KMS-11 (cell line): ENCODE measurements at regions not wholly inside any gene's neighbourhood (a gene's known extent, or its start where the extent isn't known, plus 50 kb on each side); places are given as distances from the start of the nearest gene placed in this dataset.

Experiments used
- H2AFZ ChIP-seq: fragments of 200-600 bp; sonication (generic); 2 replicates; pipeline ENCODE4 v1.6.1; 2016; ENCODE audit warnings: antibody characterized with exemption, mixed run types, low read depth
- H3K27ac ChIP-seq: fragments of 200-600 bp; sonication (generic); 2 replicates; pipeline ENCODE4 v1.6.1; 2016; ENCODE audit warnings: mild to moderate bottlenecking, mixed run types
- H3K27me3 ChIP-seq: fragments of 200-600 bp; sonication (generic); 2 replicates; pipeline ENCODE4 v1.6.1; 2017; ENCODE audit warnings: mild to moderate bottlenecking, low read depth, mixed run types, moderate library complexity; ENCODE audit not compliant: insufficient read depth
- H3K36me3 ChIP-seq: fragments of 200-600 bp; sonication (generic); 2 replicates; pipeline ENCODE4 v1.6.1; 2017; ENCODE audit warnings: mild to moderate bottlenecking, mixed run types; ENCODE audit not compliant: insufficient read depth
- H3K4me1 ChIP-seq: fragments of 200-600 bp; sonication (generic); 2 replicates; pipeline ENCODE4 v1.6.1; 2016; ENCODE audit warnings: mild to moderate bottlenecking, low read depth, mixed run types; ENCODE audit not compliant: poor library complexity, severe bottlenecking
- H3K4me2 ChIP-seq: fragments of 200-600 bp; sonication (generic); 2 replicates; pipeline ENCODE4 v1.7.0; 2016; ENCODE audit warnings: mild to moderate bottlenecking, mixed run types
- H3K4me3 ChIP-seq: fragments of 200-600 bp; sonication (generic); IDR thresholded peaks from 2 replicates; pipeline ENCODE4 v1.6.1; 2017; ENCODE audit warnings: low read depth, low read length, mixed read lengths; ENCODE audit not compliant: insufficient read depth
- H3K79me2 ChIP-seq: fragments of 200-600 bp; sonication (generic); 2 replicates; pipeline ENCODE4 v1.6.1; 2016; ENCODE audit warnings: low read depth, mixed run types; ENCODE audit not compliant: insufficient read depth
- H3K9ac ChIP-seq: fragments of 200-600 bp; sonication (generic); 2 replicates; pipeline ENCODE4 v1.6.1; 2016; ENCODE audit warnings: mild to moderate bottlenecking, mixed run types
- H4K20me1 ChIP-seq: fragments of 200-600 bp; sonication (generic); 2 replicates; pipeline ENCODE4 v1.6.1; 2016; ENCODE audit warnings: mild to moderate bottlenecking, mixed run types; ENCODE audit not compliant: insufficient read depth
- CTCF ChIP-seq: fragments of 200-600 bp; sonication (generic); conservative IDR thresholded peaks from 2 replicates; pipeline ENCODE4 v1.6.1; 2017; ENCODE audit warnings: low read depth, mild to moderate bottlenecking, antibody characterized with exemption, low read length, moderate library complexity, mixed read lengths

GRCh38 chr2:211138551-211138950, 582.2 kb downstream of the CPS1 start:
- Histone ChIP-seq H3K4me3 (no peak overlapping the region), H3K4me1 (no peaks in the 10 kb centered on the region), H3K79me2 (no peaks in the 10 kb centered on the region), H3K9ac (no peak overlapping the region), H2AFZ (no peak overlapping the region), H3K27me3 (no peaks in the 10 kb centered on the region), H3K36me3 (no peaks in the 10 kb centered on the region), H3K4me2 (no peak overlapping the region), H4K20me1 (no peaks in the 10 kb centered on the region), H3K27ac (no peak overlapping the region)
- no peak for TF ChIP-seq CTCF

- Histone ChIP-seq H3K9ac (no peak overlapping the region), H3K27ac (no peak overlapping the region), H3K4me2 (no peak overlapping the region), H3K27me3 (no peaks in the 10 kb centered on the region), H3K36me3 (no peaks in the 10 kb centered on the region), H3K79me2 (no peaks in the 10 kb centered on the region), H4K20me1 (no peaks in the 10 kb centered on the region), H3K4me1 (no peaks in the 10 kb centered on the region), H2AFZ (no peak overlapping the region), H3K4me3 (no peak overlapping the region)
- no peak for TF ChIP-seq CTCF
Measured at GRCh38 chr2:211141646-211142045, 585.2 kb downstream of the CPS1 start.

GRCh38 chr2:211144078-211144477, 587.7 kb downstream of the CPS1 start:
- no peak overlapping the region for H3K27ac ChIP-seq

GRCh38 chr2:211144974-211145665, 588.7 kb downstream of the CPS1 start:
- Histone ChIP-seq H3K4me1 (no peaks in the 10 kb centered on the region), H2AFZ (no peak overlapping the region), H3K79me2 (no peaks in the 10 kb centered on the region), H3K9ac (no peak overlapping the region), H3K27me3 (no peaks in the 10 kb centered on the region), H3K27ac (no peak overlapping the region), H3K4me2 (no peak overlapping the region), H3K36me3 (no peaks in the 10 kb centered on the region), H4K20me1 (no peaks in the 10 kb centered on the region), H3K4me3 (no peak overlapping the region)
- TF ChIP-seq CTCF: no peak

More at GRCh38 chr2:211144078-211144477, 587.7 kb downstream of the CPS1 start:
- TF ChIP-seq CTCF: no peak
- H2AFZ ChIP-seq: no peak overlapping the region
- no peaks in the 10 kb centered on the region for H4K20me1 ChIP-seq
- H3K9ac ChIP-seq: no peak overlapping the region
- no peak overlapping the region for H3K4me2 ChIP-seq
- H3K79me2 ChIP-seq: no peaks in the 10 kb centered on the region
- no peaks in the 10 kb centered on the region for H3K27me3 ChIP-seq
- H3K4me3 ChIP-seq: no peak overlapping the region
- H3K36me3 ChIP-seq: no peaks in the 10 kb centered on the region
- H3K4me1 ChIP-seq: no peaks in the 10 kb centered on the region
